Left lung (tissue), 4 donors: ENCODE measurements at regions not wholly inside any gene's neighbourhood (a gene's known extent, or its start where the extent isn't known, plus 50 kb on each side); places are given as distances from the start of the nearest gene placed in this dataset.

ENCODE experiments used
- ATAC-seq: fragments of 200-7000 bp; cut with Tn5 transposase; one replicate; pipeline ENCODE4 v1.9.1; 2020; ENCODE audit warnings: moderate library complexity
- DNase-seq, 4 donors: peaks; one replicate each; pipeline ENCODE4 v3.0.0-alpha.2; 2013 to 2020
- H3K27ac ChIP-seq, 2 donors: fragments of 200-600 bp; sonication (generic) in 1 of 2; one replicate each; pipeline versions ENCODE4 v1.5.0 to v1.8.0; 2020 to 2021
- H3K27me3 ChIP-seq, 2 donors: fragments of 200-600 bp; sonication (generic) in 1 of 2; one replicate each; pipeline versions ENCODE4 v1.5.0 to v1.8.0; 2020 to 2021
- H3K36me3 ChIP-seq, 2 donors: fragments of 200-600 bp; sonication (generic) in 1 of 2; one replicate each; pipeline versions ENCODE4 v1.5.0 to v1.8.0; 2020 to 2021
- H3K4me1 ChIP-seq, 2 donors: fragments of 200-600 bp; one replicate each; pipeline ENCODE4 v1.8.0; 2021
- H3K4me3 ChIP-seq, 2 donors: fragments of 200-600 bp; sonication (generic) in 1 of 2; one replicate each; pipeline versions ENCODE4 v1.5.0 to v1.8.0; 2020 to 2021; ENCODE audit warnings: mild to moderate bottlenecking in 1 of 2
- H3K9me3 ChIP-seq, 2 donors: fragments of 200-600 bp; sonication (generic) in 1 of 2; one replicate each; pipeline versions ENCODE4 v1.5.0 to v1.8.0; 2020 to 2021
- CTCF ChIP-seq, 2 donors: fragments of 200-600 bp; sonication (generic) in 1 of 2; IDR thresholded peaks; one replicate each; pipeline versions ENCODE4 v1.5.0 to v1.8.0; 2021; ENCODE audit warnings: antibody characterized with exemption in 2 of 2
- intact Hi-C, 2 donors: fragments of 100-400 bp; cut with DNase I; formaldehyde crosslinking; loops; one replicate each; pipeline versions ENCODE4 v1.11.2 to v1.14.2; 2022
- donor health status: DM: no; HTN: yes; CAD: no.
- donor health status: DM: no; HTN: no; CAD: no.

- no peak for TF ChIP-seq CTCF (IDR thresholded peaks at IDR 0.05)
- ATAC-seq (no peak), DNase-seq (no peak)
- Histone ChIP-seq H3K27ac (no peak overlapping the region), H3K4me1 (no peaks in the 10 kb centered on the region), H3K9me3 (no peaks in the 10 kb centered on the region), H3K4me3 (no peak overlapping the region), H3K27me3 (peaks cover 0 to 49% of the 10 kb centered on the region in 2 donors), H3K36me3 (no peaks in the 10 kb centered on the region)
- intact Hi-C loops: no loop called here
Measured at GRCh38 chr1:30303387-30303786, 420.0 kb downstream of the MATN1 start.

GRCh38 chr1:30302858-30303257, 420.5 kb downstream of the MATN1 start:
- Histone ChIP-seq H3K36me3 (no peaks in the 10 kb centered on the region), H3K4me3 (no peak overlapping the region), H3K27ac (no peak overlapping the region), H3K9me3 (no peaks in the 10 kb centered on the region), H3K27me3 (peaks cover 0 to 46% of the 10 kb centered on the region in 2 donors), H3K4me1 (no peaks in the 10 kb centered on the region)
- no peak for DNase-seq
- intact Hi-C loops: no loop called here
- no peak for TF ChIP-seq CTCF (IDR thresholded peaks at IDR 0.05)
- no peak for ATAC-seq

GRCh38 chr1:30300669-30301068, 422.7 kb downstream of the MATN1 start:
- H3K27ac ChIP-seq: no peak overlapping the region
- no peak for TF ChIP-seq CTCF (IDR thresholded peaks at IDR 0.05)
- no peaks in the 10 kb centered on the region for H3K4me1 ChIP-seq
- peaks cover 0 to 36% of the 10 kb centered on the region in 2 donors for H3K27me3 ChIP-seq
- H3K9me3 ChIP-seq: no peaks in the 10 kb centered on the region
- ATAC-seq (no peak), DNase-seq (no peak)
- intact Hi-C loops: no loop called here
- no peak overlapping the region for H3K4me3 ChIP-seq
- H3K36me3 ChIP-seq: no peaks in the 10 kb centered on the region

GRCh38 chr1:30299393-30299792, 424.0 kb downstream of the MATN1 start:
- Histone ChIP-seq H3K4me1 (no peaks in the 10 kb centered on the region), H3K9me3 (no peaks in the 10 kb centered on the region), H3K27ac (no peak overlapping the region), H3K36me3 (no peaks in the 10 kb centered on the region), H3K4me3 (no peak overlapping the region), H3K27me3 (peaks cover 0 to 32% of the 10 kb centered on the region in 2 donors)
- ATAC-seq: no peak
- TF ChIP-seq CTCF (IDR thresholded peaks at IDR 0.05): no peak
- intact Hi-C loops: no loop called here
- DNase-seq: no peak

GRCh38 chr1:30295674-30296073, 427.7 kb downstream of the MATN1 start:
- Histone ChIP-seq H3K4me1 (no peaks in the 10 kb centered on the region), H3K4me3 (no peak overlapping the region), H3K36me3 (no peaks in the 10 kb centered on the region), H3K27ac (no peak overlapping the region), H3K9me3 (no peaks in the 10 kb centered on the region), H3K27me3 (peaks cover 5 to 17% of the 10 kb centered on the region in 2 donors)
- intact Hi-C loops: no loop called here
- ATAC-seq (no peak), DNase-seq (no peak)
- no peak for TF ChIP-seq CTCF (IDR thresholded peaks at IDR 0.05)
